H9 (cell line): ENCODE measurements at regions not wholly inside any gene's neighbourhood (a gene's known extent, or its start where the extent isn't known, plus 50 kb on each side); places are given as distances from the start of the nearest gene placed in this dataset.
"Not testable (repeated sequence)": the region's sequence is repeated elsewhere in the genome, so short reads cannot be mapped to it uniquely, and the experiment has no call there.

Experiments
- DNase-seq: peaks from one replicate; pipeline ENCODE4 v3.0.0-alpha.2; 2017
- H2AFZ ChIP-seq: one replicate; pipeline ENCODE4 v1.6.1; 2013; ENCODE audit warnings: mild to moderate bottlenecking, low read length, control low read depth, moderate library complexity
- H2AK5ac ChIP-seq: 2 replicates; pipeline ENCODE4 v1.6.1; 2013; ENCODE audit warnings: low read length, control low read depth, mixed read lengths; ENCODE audit not compliant: insufficient read length
- H2BK120ac ChIP-seq: one replicate; pipeline ENCODE4 v1.6.1; 2013; ENCODE audit warnings: low read depth, mild to moderate bottlenecking, low read length, control low read depth, inconsistent platforms; ENCODE audit not compliant: poor library complexity, severe bottlenecking
- H2BK12ac ChIP-seq: 2 replicates; pipeline ENCODE4 v1.6.1; 2013; ENCODE audit warnings: low read length, control low read depth, mixed read lengths, low read depth; ENCODE audit not compliant: insufficient read length
- H2BK15ac ChIP-seq: 2 replicates; pipeline ENCODE4 v1.6.1; 2013; ENCODE audit warnings: low read depth, low read length, control low read depth
- H2BK20ac ChIP-seq: one replicate; pipeline ENCODE4 v1.6.1; 2013; ENCODE audit warnings: low read depth, mild to moderate bottlenecking, low read length, control low read depth, inconsistent platforms; ENCODE audit not compliant: poor library complexity, severe bottlenecking
- H2BK5ac ChIP-seq: 2 replicates; pipeline ENCODE4 v1.6.1; 2013; ENCODE audit warnings: low read length, control low read depth, mixed read lengths; ENCODE audit not compliant: insufficient read length
- H3K14ac ChIP-seq: 2 replicates; pipeline ENCODE4 v1.6.1; 2013; ENCODE audit warnings: low read length, control low read depth; ENCODE audit not compliant: insufficient read depth
- H3K18ac ChIP-seq: 2 replicates; pipeline ENCODE4 v1.6.1; 2013; ENCODE audit warnings: low read depth, mild to moderate bottlenecking, mixed read lengths, low read length, control low read depth; ENCODE audit not compliant: insufficient read length
- H3K23ac ChIP-seq: 2 replicates; pipeline ENCODE4 v1.6.1; 2013; ENCODE audit warnings: low read length, control low read depth, mixed read lengths, low read depth; ENCODE audit not compliant: insufficient read length
- H3K23me2 ChIP-seq: 2 replicates; pipeline ENCODE4 v1.6.1; 2013; ENCODE audit warnings: low read depth, mild to moderate bottlenecking, mixed read lengths, low read length, control low read depth; ENCODE audit not compliant: insufficient read length, poor library complexity, severe bottlenecking
- H3K27ac ChIP-seq: 2 replicates; pipeline ENCODE4 v1.5.1; 2013; ENCODE audit warnings: low read length, control low read depth, mixed read lengths, low read depth; ENCODE audit not compliant: insufficient read length
- H3K27me3 ChIP-seq: 2 replicates; pipeline ENCODE4 v1.6.1; 2013; ENCODE audit warnings: low read length, control low read depth, inconsistent platforms; ENCODE audit not compliant: insufficient read depth
- H3K4ac ChIP-seq: 2 replicates; pipeline ENCODE4 v1.6.1; 2013; ENCODE audit warnings: low read depth, mild to moderate bottlenecking, control low read depth, inconsistent platforms, low read length, moderate library complexity
- H3K4me1 ChIP-seq: 2 replicates; pipeline ENCODE4 v1.6.1; 2013; ENCODE audit warnings: low read length, control low read depth, inconsistent platforms; ENCODE audit not compliant: insufficient read depth
- H3K4me2 ChIP-seq: 2 replicates; pipeline ENCODE4 v1.6.1; 2013; ENCODE audit warnings: low read length, control low read depth, mixed read lengths; ENCODE audit not compliant: insufficient read length, insufficient read depth
- H3K56ac ChIP-seq: 2 replicates; pipeline ENCODE4 v1.6.1; 2013; ENCODE audit warnings: low read depth, mild to moderate bottlenecking, mixed read lengths, low read length, control low read depth; ENCODE audit not compliant: insufficient read length
- H3K79me1 ChIP-seq: 2 replicates; pipeline ENCODE4 v1.6.1; 2013; ENCODE audit warnings: low read depth, mild to moderate bottlenecking, moderate library complexity, low read length, control low read depth, inconsistent platforms; ENCODE audit not compliant: insufficient read depth, poor library complexity, severe bottlenecking
- H3K79me2 ChIP-seq: 2 replicates; pipeline ENCODE4 v1.6.1; 2013; ENCODE audit warnings: low read length, control low read depth, inconsistent platforms; ENCODE audit not compliant: insufficient read depth
- H3K9ac ChIP-seq: 2 replicates; pipeline ENCODE4 v1.6.1; 2013; ENCODE audit warnings: low read length, control low read depth, mixed read lengths; ENCODE audit not compliant: insufficient read length; ENCODE audit errors: extremely low read depth
- H3K9me3 ChIP-seq: one replicate; pipeline ENCODE4 v1.6.1; 2013; ENCODE audit warnings: low read depth, low read length, inconsistent platforms; ENCODE audit not compliant: control insufficient read depth
- H3T11ph ChIP-seq: one replicate; pipeline ENCODE4 v1.6.1; 2013; ENCODE audit warnings: mild to moderate bottlenecking, low read length, control low read depth, inconsistent platforms
- H4K20me1 ChIP-seq: one replicate; pipeline ENCODE4 v1.6.1; 2013; ENCODE audit not compliant: control insufficient read depth, insufficient read length, insufficient read depth
- H4K5ac ChIP-seq: 2 replicates; pipeline ENCODE4 v1.6.1; 2013; ENCODE audit warnings: low read depth, mild to moderate bottlenecking, mixed read lengths, low read length, control low read depth; ENCODE audit not compliant: insufficient read length
- H4K8ac ChIP-seq: replicated peaks from 2 replicates; pipeline ENCODE4 v1.6.1; 2013; ENCODE audit warnings: low read length, control low read depth, mixed read lengths, low read depth; ENCODE audit not compliant: insufficient read length
- H4K91ac ChIP-seq: 2 replicates; pipeline ENCODE4 v1.6.1; 2013; ENCODE audit warnings: low read depth, mild to moderate bottlenecking, moderate library complexity, mixed read lengths, low read length, control low read depth; ENCODE audit not compliant: insufficient read length
- H3K27ac Mint-ChIP-seq, 3 experiments: 2 replicates in 2 of 3; 3 replicates in 1 of 3; pipeline ENCODE4 v1.8.0; 2020 to 2021; ENCODE audit warnings: mixed read lengths in 3 of 3, mild to moderate bottlenecking in 1 of 3, moderate library complexity in 1 of 3
- H3K27me3 Mint-ChIP-seq: 2 replicates; pipeline ENCODE4 v1.8.0; 2021; ENCODE audit warnings: low read depth, mild to moderate bottlenecking, moderate library complexity, mixed read lengths
- H3K36me3 Mint-ChIP-seq, 3 experiments: 2 replicates in 2 of 3; 3 replicates in 1 of 3; pipeline ENCODE4 v1.8.0; 2020 to 2021; ENCODE audit warnings: low read depth in 3 of 3, mixed read lengths in 3 of 3; ENCODE audit not compliant: insufficient read depth in 1 of 3
- H3K4me1 Mint-ChIP-seq, 2 experiments: 2 replicates each; pipeline ENCODE4 v1.8.0; 2020; ENCODE audit warnings: mixed read lengths in 2 of 2
- H3K4me3 Mint-ChIP-seq, 2 experiments: 2 replicates in 1 of 2; 3 replicates in 1 of 2; pipeline ENCODE4 v1.8.0; 2020 to 2021; ENCODE audit warnings: mild to moderate bottlenecking in 2 of 2, mixed read lengths in 2 of 2, moderate library complexity in 1 of 2
- H3K9me3 Mint-ChIP-seq, 2 experiments: 2 replicates in 1 of 2; 3 replicates in 1 of 2; pipeline ENCODE4 v1.8.0; 2020; ENCODE audit warnings: mild to moderate bottlenecking in 2 of 2, mixed read lengths in 2 of 2, moderate library complexity in 1 of 2
- WGBS: extraction: QIAGEN DNeasy Blood & Tissue Kit; methylation state at CpG from one replicate; pipeline ENCODE4 v1.1.7; 2013; ENCODE audit warnings: missing lambda C conversion rate, low lambda C conversion rate, mixed read lengths; ENCODE audit not compliant: insufficient read length; ENCODE audit errors: extremely low coverage; 5-methylcytosine and 5-hydroxymethylcytosine counted together

GRCh38 chr15:28788176-28788575 is 60.3 kb downstream of the GOLGA6L7 start:
- H4K20me1 ChIP-seq, H3K79me2 ChIP-seq, H2BK12ac ChIP-seq, H3K23me2 ChIP-seq, H3K79me1 ChIP-seq, H3T11ph ChIP-seq, H3K23ac ChIP-seq, H2BK120ac ChIP-seq, H3K4ac ChIP-seq, H3K56ac ChIP-seq, H3K14ac ChIP-seq, H3K27me3 Mint-ChIP-seq, H3K27me3 ChIP-seq, H4K91ac ChIP-seq, H3K9ac ChIP-seq, DNase-seq, H3K36me3 Mint-ChIP-seq, H2BK15ac ChIP-seq, H2AK5ac ChIP-seq, H3K4me2 ChIP-seq, H3K4me3 Mint-ChIP-seq, H3K9me3 Mint-ChIP-seq, H3K4me1 ChIP-seq, H3K27ac ChIP-seq, H2BK20ac ChIP-seq, H3K9me3 ChIP-seq, H4K5ac ChIP-seq, H3K18ac ChIP-seq, H2AFZ ChIP-seq, H2BK5ac ChIP-seq, H4K8ac ChIP-seq, H3K27ac Mint-ChIP-seq: not testable (repeated sequence)
- no CpG with 5 or more reads among the region's 1 CpG for WGBS
- H3K4me1 Mint-ChIP-seq, result peaks cover 9 to 11% of the 10 kb centered on the region in 2 experiments
